IPS-18a (cell line): ENCODE measurements at regions not wholly inside any gene's neighbourhood (a gene's known extent, or its start where the extent isn't known, plus 50 kb on each side); places are given as distances from the start of the nearest gene placed in this dataset.

Experiments
- H3K27ac ChIP-seq: one replicate; pipeline ENCODE4 v1.5.1; 2013; ENCODE audit warnings: low read length
- H3K27me3 ChIP-seq: one replicate; pipeline ENCODE4 v1.6.1; 2013; ENCODE audit warnings: mild to moderate bottlenecking, low read length; ENCODE audit not compliant: control insufficient read depth, insufficient read depth
- H3K36me3 ChIP-seq: one replicate; pipeline ENCODE4 v1.6.1; 2013; ENCODE audit warnings: low read depth, low read length; ENCODE audit not compliant: control insufficient read depth
- H3K4me1 ChIP-seq: one replicate; pipeline ENCODE4 v1.6.1; 2013; ENCODE audit warnings: low read depth, low read length; ENCODE audit not compliant: control insufficient read depth
- H3K4me3 ChIP-seq: one replicate; pipeline ENCODE4 v1.5.1; 2013; ENCODE audit warnings: low read length
- H3K9ac ChIP-seq: one replicate; pipeline ENCODE4 v1.6.1; 2013; ENCODE audit warnings: mild to moderate bottlenecking, low read length, moderate library complexity
- H3K9me3 ChIP-seq: one replicate; pipeline ENCODE4 v1.6.1; 2013; ENCODE audit warnings: low read depth, low read length; ENCODE audit not compliant: control insufficient read depth

DNA sequence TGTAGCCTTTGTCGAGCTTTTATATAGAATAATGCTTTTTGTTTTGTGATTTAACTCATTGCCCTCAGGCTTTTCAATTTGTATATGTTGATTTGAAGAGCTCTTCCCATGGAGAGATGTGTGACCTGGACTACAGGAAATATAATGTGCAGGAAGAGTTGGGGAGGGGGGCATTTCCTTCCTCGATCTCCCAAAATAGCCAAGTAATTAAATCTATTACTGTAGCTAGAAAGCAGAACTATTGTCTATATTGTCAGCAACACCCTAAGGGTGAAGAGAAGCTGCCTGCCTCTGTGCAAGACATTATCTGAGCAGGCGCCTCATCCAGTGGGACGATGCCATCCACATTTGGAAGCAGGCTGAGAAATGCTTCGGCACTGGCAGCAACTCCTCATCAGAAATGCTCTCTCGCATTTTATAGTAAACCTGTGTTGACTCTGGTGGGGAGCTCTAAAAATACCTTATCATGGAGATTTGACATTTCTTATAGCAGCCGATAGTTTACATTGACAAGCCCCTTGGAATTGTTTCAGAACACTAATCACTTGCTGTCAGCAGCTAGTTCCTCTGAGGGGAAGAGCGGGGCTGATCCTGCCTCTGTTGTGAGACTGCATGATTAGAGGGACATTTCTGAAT, 392.5 kb upstream of the RGS6 start:
- no peak overlapping the region for H3K4me3 ChIP-seq

DNA sequence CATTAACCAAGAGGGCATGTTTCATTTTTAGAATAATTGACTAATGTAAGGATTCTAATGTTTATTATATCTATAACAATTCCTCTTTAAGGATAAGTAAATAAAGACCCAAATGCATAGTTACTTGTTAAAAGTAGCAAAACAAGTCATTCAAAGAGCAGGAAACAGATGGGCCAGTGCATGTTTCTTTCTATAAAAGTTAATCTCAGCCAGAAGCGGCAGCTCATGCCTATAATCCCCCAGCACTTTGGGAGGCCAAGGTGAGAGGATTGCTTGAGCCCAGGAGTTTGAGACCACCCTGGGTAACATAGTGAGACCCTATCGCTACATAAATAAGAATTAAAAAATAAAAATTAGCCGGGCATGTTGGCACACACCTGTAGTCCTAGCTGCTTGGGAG, 391.0 kb upstream of the RGS6 start:
- H3K27ac ChIP-seq, result no peak overlapping the region
- no peaks in the 10 kb centered on the region for H3K27me3 ChIP-seq
- no peaks in the 10 kb centered on the region for H3K36me3 ChIP-seq
- H3K4me3 ChIP-seq, result no peak overlapping the region
- H3K9ac ChIP-seq, result no peak overlapping the region
- peaks cover 7% of the 10 kb centered on the region for H3K4me1 ChIP-seq
- H3K9me3 ChIP-seq, result no peaks in the 10 kb centered on the region

More for the DNA sequence above, 392.5 kb upstream of the RGS6 start:
- no peaks in the 10 kb centered on the region for H3K9me3 ChIP-seq
- H3K27ac ChIP-seq, result no peak overlapping the region
- H3K27me3 ChIP-seq, result no peaks in the 10 kb centered on the region
- H3K36me3 ChIP-seq, result no peaks in the 10 kb centered on the region
- H3K9ac ChIP-seq, result no peak overlapping the region
- peaks cover 7% of the 10 kb centered on the region for H3K4me1 ChIP-seq

GRCh38 chr14:71541973-71542690, 390.1 kb upstream of the RGS6 start:
- Histone ChIP-seq H3K9me3 (no peaks in the 10 kb centered on the region), H3K9ac (no peak overlapping the region), H3K36me3 (no peaks in the 10 kb centered on the region), H3K4me3 (no peak overlapping the region), H3K27ac (no peak overlapping the region), H3K4me1 (peaks cover 7% of the 10 kb centered on the region), H3K27me3 (no peaks in the 10 kb centered on the region)

GRCh38 chr14:71549421-71550050, 382.7 kb upstream of the RGS6 start:
- Histone ChIP-seq H3K36me3 (no peaks in the 10 kb centered on the region), H3K4me3 (no peak overlapping the region), H3K9ac (no peak overlapping the region), H3K27me3 (no peaks in the 10 kb centered on the region), H3K4me1 (no peaks in the 10 kb centered on the region), H3K9me3 (no peaks in the 10 kb centered on the region), H3K27ac (no peak overlapping the region)

DNA sequence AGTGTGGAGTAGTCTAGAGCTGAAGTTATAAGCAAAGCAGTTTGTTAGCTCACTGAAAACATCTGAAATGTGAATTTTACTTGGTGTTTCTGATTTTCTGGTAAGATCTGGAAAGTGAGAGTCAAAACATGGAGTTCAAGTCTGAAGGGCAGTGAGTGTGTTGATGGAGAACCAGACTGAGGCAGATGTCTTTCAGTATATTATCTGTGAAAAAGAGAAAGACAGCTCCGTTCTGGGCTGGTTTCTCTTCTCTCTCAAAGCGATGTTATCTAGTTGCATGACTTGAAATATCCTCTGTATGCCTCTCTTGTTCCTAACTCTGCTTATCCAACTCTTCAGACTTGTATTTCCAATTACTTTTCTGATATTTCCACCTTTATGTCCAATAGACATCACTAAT, 381.9 kb upstream of the RGS6 start:
- Histone ChIP-seq H3K27me3 (no peaks in the 10 kb centered on the region), H3K4me1 (no peaks in the 10 kb centered on the region), H3K9ac (no peak overlapping the region), H3K9me3 (no peaks in the 10 kb centered on the region), H3K27ac (no peak overlapping the region), H3K4me3 (no peak overlapping the region), H3K36me3 (no peaks in the 10 kb centered on the region)

DNA sequence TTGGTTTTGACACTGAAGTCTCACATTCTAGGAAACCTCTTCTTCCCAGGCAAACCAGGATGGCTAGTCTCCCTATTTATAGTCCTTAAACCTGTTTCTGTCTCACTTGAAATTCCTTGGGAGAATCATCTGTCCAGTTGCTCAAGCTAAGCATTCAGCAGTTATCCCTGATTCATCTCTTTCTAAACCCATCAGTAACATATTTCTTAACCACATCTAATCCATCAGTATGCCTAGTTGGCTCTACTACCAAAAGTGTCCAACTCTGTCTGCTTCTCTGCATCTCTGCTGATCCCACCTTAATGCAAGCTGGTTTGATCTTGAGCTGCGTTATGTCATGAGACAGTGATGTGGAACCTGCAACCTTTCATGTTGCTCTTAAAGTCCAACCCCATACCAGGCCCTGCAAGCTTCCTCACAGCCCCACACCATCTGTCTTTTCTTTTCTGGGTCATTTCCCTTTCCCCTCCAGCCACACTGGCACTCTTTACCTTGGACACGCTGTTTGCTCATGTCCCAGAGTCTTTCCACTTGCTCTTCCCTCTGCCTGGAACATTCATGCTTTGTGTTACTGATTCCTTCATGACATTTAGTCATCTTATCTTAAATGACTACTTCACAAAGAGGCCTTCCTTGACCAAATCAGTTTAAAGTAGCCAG, 380.8 kb upstream of the RGS6 start:
- Histone ChIP-seq H3K36me3 (no peaks in the 10 kb centered on the region), H3K4me3 (no peak overlapping the region), H3K9me3 (no peaks in the 10 kb centered on the region), H3K27ac (no peak overlapping the region), H3K27me3 (no peaks in the 10 kb centered on the region), H3K4me1 (no peaks in the 10 kb centered on the region), H3K9ac (no peak overlapping the region)

DNA sequence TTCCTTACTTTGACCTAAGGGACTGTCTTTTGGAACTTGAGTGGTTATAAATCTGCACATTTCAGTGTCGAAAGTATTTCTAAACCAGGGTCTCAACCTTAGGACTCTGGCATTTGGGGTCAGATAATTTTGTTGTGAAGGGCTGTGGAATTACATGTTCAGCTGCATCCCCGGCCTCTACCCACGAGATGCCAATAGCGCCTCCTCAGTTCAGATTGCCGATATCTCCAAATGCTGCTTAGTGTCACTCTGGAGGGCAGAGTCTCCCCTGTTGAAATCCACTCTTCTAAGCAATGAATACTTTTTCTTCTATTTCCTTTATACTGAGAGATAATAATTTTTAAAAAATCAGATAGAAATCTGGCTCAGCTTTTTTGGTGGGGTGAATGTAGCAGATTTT, 379.4 kb upstream of the RGS6 start:
- H3K4me1 ChIP-seq, result no peaks in the 10 kb centered on the region
- H3K4me3 ChIP-seq, result no peak overlapping the region
- H3K27me3 ChIP-seq, result no peaks in the 10 kb centered on the region
- no peak overlapping the region for H3K27ac ChIP-seq
- no peaks in the 10 kb centered on the region for H3K36me3 ChIP-seq
- no peak overlapping the region for H3K9ac ChIP-seq
- no peaks in the 10 kb centered on the region for H3K9me3 ChIP-seq

DNA sequence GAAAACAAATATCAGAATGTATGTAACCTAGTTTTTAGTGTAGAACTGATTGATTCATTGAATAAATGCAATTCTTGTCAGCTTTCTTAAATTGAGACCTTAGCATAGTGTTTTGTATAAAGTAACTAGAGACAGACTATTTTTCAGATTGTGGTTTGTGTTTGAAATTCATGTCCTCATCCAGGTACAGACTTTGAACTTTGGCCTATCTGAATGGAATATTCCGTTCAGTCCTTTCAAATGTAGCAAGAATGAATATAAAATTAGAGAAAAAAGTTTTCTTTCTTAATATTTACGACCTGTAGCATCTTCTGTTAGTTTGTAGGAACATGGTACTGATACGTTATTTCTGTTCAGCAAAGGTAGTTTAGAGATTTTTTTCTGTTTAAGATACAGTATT, 378.4 kb upstream of the RGS6 start:
- H3K27ac ChIP-seq, result no peak overlapping the region
- no peaks in the 10 kb centered on the region for H3K4me1 ChIP-seq
- no peaks in the 10 kb centered on the region for H3K27me3 ChIP-seq
- no peak overlapping the region for H3K9ac ChIP-seq
- H3K9me3 ChIP-seq, result no peaks in the 10 kb centered on the region
- no peaks in the 10 kb centered on the region for H3K36me3 ChIP-seq
- no peak overlapping the region for H3K4me3 ChIP-seq

DNA sequence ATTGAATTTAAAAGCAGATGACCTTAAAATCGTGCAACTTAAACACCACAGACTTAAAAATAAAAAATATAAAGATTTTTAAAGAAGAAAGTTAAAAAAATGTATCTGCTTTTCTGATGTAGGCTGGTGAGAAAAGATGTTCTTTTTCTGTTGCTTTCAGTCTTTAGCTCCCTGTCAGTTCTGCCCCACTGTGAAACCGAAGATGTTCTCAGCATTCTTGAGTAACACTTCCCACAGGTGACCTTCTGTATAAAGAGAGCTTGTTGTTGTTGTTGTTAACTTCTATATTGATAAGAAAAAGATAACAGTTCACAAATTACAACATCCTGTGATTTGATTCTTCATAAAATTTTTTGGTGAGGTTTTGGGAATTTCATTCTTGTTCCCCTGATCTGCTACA, 377.9 kb upstream of the RGS6 start:
- Histone ChIP-seq H3K4me1 (no peaks in the 10 kb centered on the region), H3K36me3 (no peaks in the 10 kb centered on the region), H3K27me3 (no peaks in the 10 kb centered on the region), H3K27ac (no peak overlapping the region), H3K9me3 (no peaks in the 10 kb centered on the region), H3K4me3 (no peak overlapping the region), H3K9ac (no peak overlapping the region)

- Histone ChIP-seq H3K36me3 (no peaks in the 10 kb centered on the region), H3K27ac (no peak overlapping the region), H3K9me3 (no peaks in the 10 kb centered on the region), H3K27me3 (no peaks in the 10 kb centered on the region), H3K4me3 (no peak overlapping the region), H3K4me1 (no peaks in the 10 kb centered on the region), H3K9ac (no peak overlapping the region)
Observed at GRCh38 chr14:71554959-71555612, 377.1 kb upstream of the RGS6 start.
